ENCODE measurements at regions not wholly inside any gene's neighbourhood (a gene's known extent, or its start where the extent isn't known, plus 50 kb on each side); places are given as distances from the start of the nearest gene placed in this dataset.
"Not testable (repeated sequence)": the region's sequence is repeated elsewhere in the genome, so short reads cannot be mapped to it uniquely, and the experiment has no call there.

GRCh38 chr12:40431169-40431568 lies 206.4 kb downstream of the LRRK2 start:
- DNase-seq: no peak

- DNase-seq: no peak
Observed at GRCh38 chr12:40435251-40435650, 210.5 kb downstream of the LRRK2 start.

- DNase-seq: no peak
Observed at GRCh38 chr12:40435951-40436350, 211.2 kb downstream of the LRRK2 start.

GRCh38 chr12:40436564-40436963 lies 211.8 kb downstream of the LRRK2 start:
- no peak for DNase-seq

GRCh38 chr12:40439771-40440492 lies 215.1 kb downstream of the LRRK2 start:
- no peak for DNase-seq

- DNase-seq: no peak
Observed at GRCh38 chr12:40444174-40444573, 219.4 kb downstream of the LRRK2 start.

GRCh38 chr12:40446385-40446784 lies 221.6 kb downstream of the LRRK2 start:
- DNase-seq: no peak

GRCh38 chr12:40448523-40448922 lies 223.7 kb downstream of the LRRK2 start:
- DNase-seq: not testable (repeated sequence)

- DNase-seq: no peak
Observed at GRCh38 chr12:40451661-40452060, 226.9 kb downstream of the LRRK2 start.

- DNase-seq: no peak
Observed at GRCh38 chr12:40464121-40464520, 228.1 kb upstream of the CNTN1 start.

- no peak for DNase-seq
Observed at GRCh38 chr12:40469736-40470135, 222.5 kb upstream of the CNTN1 start.

GRCh38 chr12:40473962-40474361 lies 218.3 kb upstream of the CNTN1 start:
- no peak for DNase-seq

GRCh38 chr12:40474630-40475029 lies 217.6 kb upstream of the CNTN1 start:
- DNase-seq: no peak

- DNase-seq: no peak
Observed at GRCh38 chr12:40499856-40500255, 192.4 kb upstream of the CNTN1 start.

GRCh38 chr12:40502322-40502721 lies 189.9 kb upstream of the CNTN1 start:
- no peak for DNase-seq

- no peak for DNase-seq
Observed at GRCh38 chr12:40505327-40505726, 186.9 kb upstream of the CNTN1 start.

GRCh38 chr12:40508421-40508820 lies 183.8 kb upstream of the CNTN1 start:
- no peak for DNase-seq

GRCh38 chr12:40511341-40511740 lies 180.9 kb upstream of the CNTN1 start:
- no peak for DNase-seq

GRCh38 chr12:40515041-40515816 lies 177.0 kb upstream of the CNTN1 start:
- no peak for DNase-seq

- no peak for DNase-seq
Observed at GRCh38 chr12:40522837-40523236, 169.4 kb upstream of the CNTN1 start.

GRCh38 chr12:40525054-40525453 lies 167.2 kb upstream of the CNTN1 start:
- no peak for DNase-seq

- no peak for DNase-seq
Observed at GRCh38 chr12:40534828-40535227, 157.4 kb upstream of the CNTN1 start.

- DNase-seq: no peak
Observed at GRCh38 chr12:40551466-40551865, 140.8 kb upstream of the CNTN1 start.

GRCh38 chr12:40552868-40553267 lies 139.4 kb upstream of the CNTN1 start:
- DNase-seq: no peak

GRCh38 chr12:40557980-40558379 lies 134.3 kb upstream of the CNTN1 start:
- DNase-seq: no peak
